Muscle of leg (tissue), 3 donors: ENCODE measurements at regions not wholly inside any gene's neighbourhood (a gene's known extent, or its start where the extent isn't known, plus 50 kb on each side); places are given as distances from the start of the nearest gene placed in this dataset.
A peak's percentile ranks its signal among the peaks of the same experiment; 100 is the strongest.
"Not testable (repeated sequence)": the region's sequence is repeated elsewhere in the genome, so short reads cannot be mapped to it uniquely, and the experiment has no call there.

ENCODE experiments used
- DNase-seq: peaks from one replicate; pipeline ENCODE4 v3.0.0; 2013
- H3K27ac ChIP-seq: one replicate; pipeline ENCODE4 v1.5.1; 2013; ENCODE audit warnings: mild to moderate bottlenecking, low read length, control low read depth
- H3K27me3 ChIP-seq: one replicate; pipeline ENCODE4 v1.6.1; 2013; ENCODE audit warnings: low read length; ENCODE audit not compliant: control insufficient read depth, insufficient read depth
- H3K36me3 ChIP-seq: one replicate; pipeline ENCODE4 v1.6.1; 2013; ENCODE audit warnings: low read length; ENCODE audit not compliant: control insufficient read depth, insufficient read depth
- H3K4me1 ChIP-seq: one replicate; pipeline ENCODE4 v1.6.1; 2013; ENCODE audit warnings: low read length; ENCODE audit not compliant: control insufficient read depth, insufficient read depth
- H3K4me3 ChIP-seq: one replicate; pipeline ENCODE4 v1.5.1; 2013; ENCODE audit warnings: low read length, control low read depth
- H3K9me3 ChIP-seq: replicated peaks from 2 replicates; pipeline ENCODE4 v1.6.1; 2013; ENCODE audit warnings: low read depth, low read length; ENCODE audit not compliant: control insufficient read depth
- WGBS: methylation state at CpG from one replicate; pipeline ENCODE4 v1.1.5; 2013; ENCODE audit warnings: missing lambda C conversion rate; ENCODE audit not compliant: insufficient coverage; 5-methylcytosine and 5-hydroxymethylcytosine counted together

- DNase-seq: no peak
- Histone ChIP-seq H3K27me3 (no peaks in the 10 kb centered on the region), H3K9me3 (no peaks in the 10 kb centered on the region), H3K27ac (no peak overlapping the region), H3K4me1 (no peaks in the 10 kb centered on the region), H3K36me3 (no peaks in the 10 kb centered on the region), H3K4me3 (no peak overlapping the region)
- 76% methylated on average over 4 of the region's 4 CpGs for WGBS
These were observed 170.6 kb downstream of the MSN start for GRCh38 chrX:65837875-65838549.

GRCh38 chrX:65831268-65831667 lies 163.8 kb downstream of the MSN start:
- WGBS: no CpG with 5 or more reads among the region's 2 CpGs
- Histone ChIP-seq H3K27ac (no peak overlapping the region), H3K4me3 (no peak overlapping the region), H3K36me3 (no peaks in the 10 kb centered on the region), H3K4me1 (no peaks in the 10 kb centered on the region), H3K9me3 (no peaks in the 10 kb centered on the region), H3K27me3 (peaks cover 2% of the 10 kb centered on the region)
- DNase-seq: no peak

- no peaks in the 10 kb centered on the region for H3K36me3 ChIP-seq
- H3K27me3 ChIP-seq: peaks cover 2% of the 10 kb centered on the region
These were observed 161.1 kb downstream of the MSN start for GRCh38 chrX:65828599-65828998.

GRCh38 chrX:65825226-65825625 lies 157.8 kb downstream of the MSN start:
- no CpG with 5 or more reads among the region's 4 CpGs for WGBS
- H3K4me1 ChIP-seq, H3K27ac ChIP-seq, H3K27me3 ChIP-seq, H3K4me3 ChIP-seq, H3K9me3 ChIP-seq, DNase-seq, H3K36me3 ChIP-seq: not testable (repeated sequence)

More at GRCh38 chrX:65828599-65828998, 161.1 kb downstream of the MSN start:
- H3K9me3 ChIP-seq: no peaks in the 10 kb centered on the region
- no peak overlapping the region for H3K27ac ChIP-seq
- WGBS: 55% methylated on average over 3 of the region's 3 CpGs
- no peak for DNase-seq
- no peak overlapping the region for H3K4me3 ChIP-seq
- H3K4me1 ChIP-seq: no peaks in the 10 kb centered on the region

GRCh38 chrX:65821721-65822496 lies 154.5 kb downstream of the MSN start:
- H3K9me3 ChIP-seq: no peaks in the 10 kb centered on the region
- H3K4me3 ChIP-seq: peak overlapping the region; percentile 22
- H3K27me3 ChIP-seq: peaks cover 2% of the 10 kb centered on the region
- H3K4me1 ChIP-seq: no peaks in the 10 kb centered on the region
- no peak overlapping the region for H3K27ac ChIP-seq
- H3K36me3 ChIP-seq: no peaks in the 10 kb centered on the region
- DNase-seq: peak; percentile 4
- WGBS: 22% methylated on average over 35 of the region's 48 CpGs

- not testable (repeated sequence) for H3K27me3 ChIP-seq, DNase-seq
- WGBS: no CpG with 5 or more reads among the region's 1 CpG
These were observed 152.5 kb downstream of the MSN start for GRCh38 chrX:65819983-65820382.

GRCh38 chrX:65813245-65813644 lies 145.8 kb downstream of the MSN start:
- no peaks in the 10 kb centered on the region for H3K4me1 ChIP-seq
- no peak overlapping the region for H3K4me3 ChIP-seq
- no peaks in the 10 kb centered on the region for H3K27me3 ChIP-seq
- H3K27ac ChIP-seq: no peak overlapping the region
- peaks cover 3% of the 10 kb centered on the region for H3K9me3 ChIP-seq
- DNase-seq: no peak
- WGBS: 67% methylated on average over 1 of the region's 1 CpG
- H3K36me3 ChIP-seq: no peaks in the 10 kb centered on the region

More at GRCh38 chrX:65819983-65820382, 152.5 kb downstream of the MSN start:
- H3K9me3 ChIP-seq, H3K4me3 ChIP-seq, H3K27ac ChIP-seq, H3K36me3 ChIP-seq, H3K4me1 ChIP-seq: not testable (repeated sequence)

GRCh38 chrX:65811558-65812228 lies 144.2 kb downstream of the MSN start:
- Histone ChIP-seq H3K9me3 (peaks cover 3% of the 10 kb centered on the region), H3K36me3 (no peaks in the 10 kb centered on the region), H3K27me3 (no peaks in the 10 kb centered on the region)

More at GRCh38 chrX:65811558-65812228, 144.2 kb downstream of the MSN start:
- no peak for DNase-seq
- no peak overlapping the region for H3K4me3 ChIP-seq
- H3K4me1 ChIP-seq: no peaks in the 10 kb centered on the region
- H3K27ac ChIP-seq: no peak overlapping the region
